ENCODE measurements at regions not wholly inside any gene's neighbourhood (a gene's known extent, or its start where the extent isn't known, plus 50 kb on each side); places are given as distances from the start of the nearest gene placed in this dataset.

- DNase-seq (ENCODE audit: low read depth in 4 of 6, low spot score in 6 of 6): no peak
- Histone ChIP-seq H3K36me3 (ENCODE audit: control insufficient read depth, insufficient read depth, low read length) (no peaks in the 10 kb centered on the region), H3K4me3 (ENCODE audit: low read depth, low read length) (no peak overlapping the region), H3K27me3 (ENCODE audit: control insufficient read depth, insufficient read depth, low read length) (no peaks in the 10 kb centered on the region), H3K27ac (ENCODE audit: low read depth, low read length) (no peak overlapping the region), H3K9me3 (ENCODE audit: control insufficient read depth, insufficient read depth, low read length) (no peaks in the 10 kb centered on the region), H3K4me1 (ENCODE audit: control insufficient read depth, insufficient read depth, low read length) (no peaks in the 10 kb centered on the region)
- no CpG with 5 or more reads among the region's 9 CpGs for WGBS (ENCODE audit: insufficient coverage)
These were observed 149.9 kb downstream of the SST start for GRCh38 chr3:187520027-187520945.

- Histone ChIP-seq H3K4me3 (ENCODE audit: low read depth, low read length) (no peak overlapping the region), H3K27ac (ENCODE audit: low read depth, low read length) (no peak overlapping the region), H3K9me3 (ENCODE audit: control insufficient read depth, insufficient read depth, low read length) (no peaks in the 10 kb centered on the region), H3K27me3 (ENCODE audit: control insufficient read depth, insufficient read depth, low read length) (no peaks in the 10 kb centered on the region), H3K4me1 (ENCODE audit: control insufficient read depth, insufficient read depth, low read length) (no peaks in the 10 kb centered on the region), H3K36me3 (ENCODE audit: control insufficient read depth, insufficient read depth, low read length) (no peaks in the 10 kb centered on the region)
- no peak for DNase-seq (ENCODE audit: low read depth in 4 of 6, low spot score in 6 of 6)
- WGBS (ENCODE audit: insufficient coverage): 75% methylated on average over 4 of the region's 9 CpGs
These were observed 150.7 kb downstream of the SST start for GRCh38 chr3:187519428-187519890.

DNA sequence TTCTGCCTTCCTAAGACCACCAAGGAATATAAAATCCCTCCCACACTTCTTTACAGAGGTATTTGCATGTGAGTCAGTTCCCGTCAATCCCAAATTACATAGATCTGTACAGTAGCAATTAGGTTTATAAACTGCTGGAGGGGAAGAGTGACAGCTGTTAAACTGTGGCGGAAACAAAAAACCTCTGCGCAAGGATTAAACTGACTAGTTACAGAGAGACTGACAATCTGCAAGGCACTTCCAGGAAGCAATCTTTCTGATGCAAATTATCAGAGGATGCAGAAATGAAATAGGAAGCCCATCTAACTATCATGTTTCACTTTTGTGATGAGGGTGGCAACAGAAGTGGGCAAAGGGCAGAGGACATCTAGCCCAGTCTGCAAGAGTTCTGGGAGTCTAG is 150.4 kb downstream of the RTP4 start:
- Histone ChIP-seq H3K4me1 (ENCODE audit: control insufficient read depth, insufficient read depth, low read length) (no peaks in the 10 kb centered on the region), H3K9me3 (ENCODE audit: control insufficient read depth, insufficient read depth, low read length) (no peaks in the 10 kb centered on the region), H3K36me3 (ENCODE audit: control insufficient read depth, insufficient read depth, low read length) (no peaks in the 10 kb centered on the region), H3K27me3 (ENCODE audit: control insufficient read depth, insufficient read depth, low read length) (no peaks in the 10 kb centered on the region), H3K4me3 (ENCODE audit: low read depth, low read length) (no peak overlapping the region), H3K27ac (ENCODE audit: low read depth, low read length) (no peak overlapping the region)
- peak in 1 of 6 donors; percentile 30 for DNase-seq (ENCODE audit: low read depth in 4 of 6, low spot score in 6 of 6)
- WGBS (ENCODE audit: insufficient coverage): 71% methylated on average over 2 of the region's 3 CpGs

DNA sequence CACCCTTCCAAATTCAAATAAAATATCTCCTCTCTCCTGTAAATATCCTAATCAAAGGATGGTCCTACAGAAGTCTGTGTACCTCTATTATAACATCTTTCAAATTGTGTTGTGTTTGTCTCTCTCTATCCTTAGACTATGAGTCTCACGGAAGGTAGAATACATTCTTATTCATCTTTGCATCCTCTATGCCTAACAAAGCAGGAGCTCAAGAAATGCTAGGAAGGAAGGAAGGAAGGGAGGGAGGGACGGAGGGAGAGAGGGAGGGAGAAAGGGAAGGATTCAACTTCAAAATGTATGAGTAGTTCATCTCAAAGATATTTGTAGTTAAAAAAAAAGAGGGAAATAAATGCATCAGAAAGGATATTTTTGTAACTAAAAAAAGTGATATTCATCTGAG is 150.0 kb downstream of the RTP4 start:
- no CpG with 5 or more reads among the region's 2 CpGs for WGBS (ENCODE audit: insufficient coverage)
- Histone ChIP-seq H3K4me1 (ENCODE audit: control insufficient read depth, insufficient read depth, low read length) (no peaks in the 10 kb centered on the region), H3K27ac (ENCODE audit: low read depth, low read length) (no peak overlapping the region), H3K9me3 (ENCODE audit: control insufficient read depth, insufficient read depth, low read length) (no peaks in the 10 kb centered on the region), H3K27me3 (ENCODE audit: control insufficient read depth, insufficient read depth, low read length) (no peaks in the 10 kb centered on the region), H3K4me3 (ENCODE audit: low read depth, low read length) (no peak overlapping the region), H3K36me3 (ENCODE audit: control insufficient read depth, insufficient read depth, low read length) (no peaks in the 10 kb centered on the region)
- no peak for DNase-seq (ENCODE audit: low read depth in 4 of 6, low spot score in 6 of 6)

GRCh38 chr3:187516446-187517185 is 148.4 kb downstream of the RTP4 start:
- H3K4me3 ChIP-seq (ENCODE audit: low read depth, low read length): no peak overlapping the region
- H3K9me3 ChIP-seq (ENCODE audit: control insufficient read depth, insufficient read depth, low read length): no peaks in the 10 kb centered on the region
- H3K27ac ChIP-seq (ENCODE audit: low read depth, low read length): no peak overlapping the region
- H3K36me3 ChIP-seq (ENCODE audit: control insufficient read depth, insufficient read depth, low read length): no peaks in the 10 kb centered on the region
- H3K27me3 ChIP-seq (ENCODE audit: control insufficient read depth, insufficient read depth, low read length): no peaks in the 10 kb centered on the region
- peak in 1 of 6 donors; percentile 62 for DNase-seq (ENCODE audit: low read depth in 4 of 6, low spot score in 6 of 6)
- WGBS (ENCODE audit: insufficient coverage): 100% methylated on average over 2 of the region's 8 CpGs
- H3K4me1 ChIP-seq (ENCODE audit: control insufficient read depth, insufficient read depth, low read length): no peaks in the 10 kb centered on the region

DNA sequence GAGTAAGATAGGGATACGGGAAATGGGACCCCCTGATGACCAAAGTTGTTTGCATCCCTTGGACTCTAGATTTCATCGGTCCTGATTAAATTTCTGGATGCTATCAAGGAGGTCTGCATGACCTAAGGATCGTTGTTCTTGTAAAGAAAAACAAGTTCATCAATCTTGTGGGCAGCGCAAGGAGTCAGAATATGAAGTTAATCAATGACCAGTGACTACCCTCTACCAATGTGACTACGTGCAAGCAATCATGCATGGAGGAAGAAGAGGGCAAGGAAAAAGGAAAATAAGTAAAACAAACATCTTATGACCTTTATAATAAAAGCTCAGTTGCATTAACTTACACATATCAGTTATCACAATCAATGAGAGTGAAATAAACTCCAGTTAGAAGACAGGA is 139.7 kb downstream of the RTP4 start:
- no peaks in the 10 kb centered on the region for H3K36me3 ChIP-seq (ENCODE audit: control insufficient read depth, insufficient read depth, low read length)
- WGBS (ENCODE audit: insufficient coverage): 80% methylated on average over 2 of the region's 5 CpGs
- no peak for DNase-seq (ENCODE audit: low read depth in 4 of 6, low spot score in 6 of 6)
- no peak overlapping the region for H3K27ac ChIP-seq (ENCODE audit: low read depth, low read length)
- no peaks in the 10 kb centered on the region for H3K4me1 ChIP-seq (ENCODE audit: control insufficient read depth, insufficient read depth, low read length)
- no peaks in the 10 kb centered on the region for H3K9me3 ChIP-seq (ENCODE audit: control insufficient read depth, insufficient read depth, low read length)
- H3K4me3 ChIP-seq (ENCODE audit: low read depth, low read length): no peak overlapping the region
- no peaks in the 10 kb centered on the region for H3K27me3 ChIP-seq (ENCODE audit: control insufficient read depth, insufficient read depth, low read length)

- Histone ChIP-seq H3K27me3 (ENCODE audit: control insufficient read depth, insufficient read depth, low read length) (no peaks in the 10 kb centered on the region), H3K36me3 (ENCODE audit: control insufficient read depth, insufficient read depth, low read length) (no peaks in the 10 kb centered on the region), H3K27ac (ENCODE audit: low read depth, low read length) (no peak overlapping the region), H3K4me3 (ENCODE audit: low read depth, low read length) (no peak overlapping the region), H3K9me3 (ENCODE audit: control insufficient read depth, insufficient read depth, low read length) (no peaks in the 10 kb centered on the region), H3K4me1 (ENCODE audit: control insufficient read depth, insufficient read depth, low read length) (no peaks in the 10 kb centered on the region)
- no CpG with 5 or more reads among the region's 1 CpG for WGBS (ENCODE audit: insufficient coverage)
- DNase-seq (ENCODE audit: low read depth in 4 of 6, low spot score in 6 of 6): no peak
These were observed 139.1 kb downstream of the RTP4 start for GRCh38 chr3:187507266-187507665.

DNA sequence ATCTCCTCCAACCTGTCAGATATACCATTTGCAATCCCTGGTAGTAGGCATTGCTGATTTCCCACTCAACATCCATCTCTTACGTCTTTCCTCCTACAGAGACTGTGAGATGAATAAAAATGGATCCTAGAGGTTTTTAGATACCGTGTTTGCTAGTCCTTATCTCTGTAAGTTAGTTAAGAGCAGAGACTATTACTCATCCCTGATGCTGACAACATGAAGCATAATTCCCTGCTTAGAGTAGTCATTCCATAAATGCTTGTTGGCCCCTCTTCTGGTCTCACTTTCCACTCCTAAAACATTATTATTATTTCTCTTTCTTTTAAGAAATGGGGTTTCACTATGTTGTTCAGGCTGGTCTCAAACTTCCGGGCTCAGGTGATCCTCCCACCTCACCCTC is 136.2 kb downstream of the RTP4 start:
- no peak overlapping the region for H3K4me3 ChIP-seq (ENCODE audit: low read depth, low read length)
- no CpG with 5 or more reads among the region's 3 CpGs for WGBS (ENCODE audit: insufficient coverage)
- H3K27me3 ChIP-seq (ENCODE audit: control insufficient read depth, insufficient read depth, low read length): no peaks in the 10 kb centered on the region

DNA sequence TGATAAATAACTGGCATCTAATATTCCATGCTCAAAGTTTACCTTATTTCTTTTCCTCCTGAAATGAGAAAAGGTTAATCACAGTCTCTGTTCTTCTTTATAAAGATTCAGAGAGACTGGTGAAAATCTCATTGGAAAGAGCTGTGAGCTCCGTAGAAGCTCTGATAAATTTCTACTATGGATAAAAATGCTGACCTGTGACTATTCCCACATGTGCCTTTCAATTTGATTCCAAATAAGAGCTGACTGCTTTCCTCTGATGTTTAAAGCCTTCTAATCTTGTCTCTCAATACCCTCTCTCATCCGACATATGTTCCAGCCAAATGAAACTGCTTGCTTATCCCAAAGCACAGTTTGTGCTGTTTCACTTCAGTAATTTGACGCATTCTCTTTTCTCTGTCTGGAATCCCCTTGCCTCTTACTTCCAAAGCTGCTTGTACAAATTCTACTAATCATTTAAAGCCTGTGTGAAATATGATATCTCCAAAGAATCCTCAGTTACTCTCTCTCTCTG is 130.1 kb downstream of the RTP4 start:
- Histone ChIP-seq H3K4me3 (ENCODE audit: low read depth, low read length) (no peak overlapping the region), H3K27ac (ENCODE audit: low read depth, low read length) (no peak overlapping the region), H3K4me1 (ENCODE audit: control insufficient read depth, insufficient read depth, low read length) (no peaks in the 10 kb centered on the region), H3K9me3 (ENCODE audit: control insufficient read depth, insufficient read depth, low read length) (peaks cover 1% of the 10 kb centered on the region), H3K36me3 (ENCODE audit: control insufficient read depth, insufficient read depth, low read length) (no peaks in the 10 kb centered on the region), H3K27me3 (ENCODE audit: control insufficient read depth, insufficient read depth, low read length) (no peaks in the 10 kb centered on the region)
- WGBS (ENCODE audit: insufficient coverage): 64% methylated on average over 2 of the region's 3 CpGs
- DNase-seq (ENCODE audit: low read depth in 4 of 6, low spot score in 6 of 6): peak in 3 of 6 donors; percentile 7 to 81 (median 18)

More for the DNA sequence above, 136.2 kb downstream of the RTP4 start:
- Histone ChIP-seq H3K27ac (ENCODE audit: low read depth, low read length) (no peak overlapping the region), H3K36me3 (ENCODE audit: control insufficient read depth, insufficient read depth, low read length) (no peaks in the 10 kb centered on the region), H3K9me3 (ENCODE audit: control insufficient read depth, insufficient read depth, low read length) (no peaks in the 10 kb centered on the region), H3K4me1 (ENCODE audit: control insufficient read depth, insufficient read depth, low read length) (no peaks in the 10 kb centered on the region)
- no peak for DNase-seq (ENCODE audit: low read depth in 4 of 6, low spot score in 6 of 6)

Measured in spinal cord (tissue), 9 donors.